GM10266 (cell line): ENCODE measurements at regions not wholly inside any gene's neighbourhood (a gene's known extent, or its start where the extent isn't known, plus 50 kb on each side); places are given as distances from the start of the nearest gene placed in this dataset.

Source experiments
- DNase-seq: peaks from one replicate; pipeline ENCODE4 v3.0.0; 2012; ENCODE audit errors: extremely low spot score
- CTCF ChIP-seq: IDR thresholded peaks from 2 replicates; pipeline ENCODE4 v1.5.1; 2012; ENCODE audit warnings: mild to moderate bottlenecking, low read depth; ENCODE audit not compliant: control insufficient read depth, insufficient read depth; ENCODE audit errors: missing control alignments

DNA sequence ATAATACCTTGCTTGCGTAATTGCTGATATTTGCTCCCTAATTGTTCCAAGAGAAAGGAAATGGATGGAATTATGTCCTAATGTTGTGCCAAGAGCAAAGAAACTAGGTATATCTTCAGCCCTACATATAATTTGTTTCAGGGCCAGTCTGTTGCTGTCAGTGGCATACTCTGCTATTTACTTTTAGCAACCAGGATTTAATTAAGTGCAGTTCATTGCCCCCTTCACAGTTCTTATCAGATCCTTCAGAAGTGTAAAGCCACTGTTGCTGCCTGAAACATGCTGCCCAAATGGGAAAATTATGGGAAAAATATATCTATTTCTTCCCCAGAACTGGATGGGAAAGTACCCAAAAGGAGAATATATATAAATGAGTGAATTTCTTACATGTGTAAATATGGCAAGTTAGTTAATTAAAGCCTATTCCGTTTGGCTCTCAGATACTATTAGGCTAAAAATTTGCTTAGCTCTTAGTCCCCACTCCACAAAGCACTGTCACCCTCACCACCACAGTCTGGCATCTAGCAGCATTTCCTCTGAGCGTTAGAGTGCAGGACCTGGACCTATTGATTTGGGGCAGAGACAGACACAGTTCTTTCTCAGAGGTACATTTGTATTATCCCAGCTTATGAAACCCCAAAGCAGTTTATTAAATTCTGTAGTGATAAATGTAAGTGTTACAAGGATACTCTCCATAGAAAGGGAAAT is 72.8 kb upstream of the DTNA start:
- no peak for DNase-seq
- TF ChIP-seq CTCF, result no peak

DNA sequence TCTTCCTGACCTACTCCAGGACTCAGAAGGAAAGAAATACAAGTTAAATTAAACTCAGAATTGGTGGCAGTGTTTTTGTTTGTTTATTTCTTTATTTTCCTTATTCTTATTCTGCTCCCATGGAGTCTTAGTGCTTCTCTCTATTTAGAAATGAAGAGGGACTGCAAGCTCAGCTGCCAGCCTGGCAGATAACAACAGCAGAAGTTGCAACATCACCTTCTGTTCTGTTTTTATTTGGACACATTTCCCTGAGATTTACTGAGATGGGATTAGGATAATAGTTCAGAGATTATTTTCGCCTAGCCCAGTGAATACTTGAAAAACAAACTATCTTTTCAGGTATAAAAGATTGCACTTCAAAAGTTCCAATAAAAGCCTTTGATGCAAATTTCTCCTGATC is 70.4 kb upstream of the DTNA start:
- TF ChIP-seq CTCF, result no peak
- no peak for DNase-seq

DNA sequence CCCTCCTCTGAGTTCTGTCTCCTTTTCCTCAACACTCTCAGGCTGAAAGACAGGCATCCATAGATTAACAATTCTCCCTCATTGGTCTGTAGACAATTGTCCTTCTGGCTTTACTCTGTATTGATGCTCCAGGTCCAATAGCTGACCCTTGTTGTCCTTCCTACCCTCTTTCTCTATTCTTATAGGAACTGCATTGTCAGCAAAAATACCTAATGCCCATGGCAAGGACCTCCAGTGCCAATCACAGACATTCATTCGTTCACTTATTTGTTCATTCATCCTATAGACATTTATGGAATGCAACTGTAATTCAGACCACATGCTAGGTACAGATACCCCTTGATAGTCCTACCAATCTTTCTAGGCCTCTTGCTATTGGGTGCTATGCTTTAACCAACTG is 69.8 kb upstream of the DTNA start:
- DNase-seq, result no peak
- TF ChIP-seq CTCF, result no peak

GRCh38 chr18:34643989-34644388 is 66.1 kb upstream of the DTNA start:
- no peak for TF ChIP-seq CTCF
- DNase-seq, result no peak

DNA sequence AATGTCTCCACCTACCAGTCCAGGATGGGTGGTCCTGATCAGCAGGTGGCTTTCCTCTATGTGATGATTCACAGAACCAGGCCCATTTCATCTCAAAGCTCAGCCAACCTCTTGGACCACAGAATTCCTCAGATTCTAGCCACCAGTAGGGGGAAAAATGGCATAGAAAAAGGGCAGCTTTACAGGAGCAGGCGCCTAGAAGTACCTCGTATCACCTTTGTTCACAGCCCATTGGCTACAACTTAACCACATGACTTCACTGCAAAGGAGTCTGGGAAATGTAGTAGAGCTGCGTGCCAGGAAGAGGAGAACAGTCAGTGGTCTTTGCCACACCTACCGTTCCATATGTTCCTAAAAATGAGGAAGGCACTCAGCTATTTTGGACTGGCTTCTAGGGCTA is 62.8 kb upstream of the DTNA start:
- TF ChIP-seq CTCF, result no peak
- no peak for DNase-seq

- TF ChIP-seq CTCF, result no peak
- no peak for DNase-seq
Measured at GRCh38 chr18:34648269-34648985, 61.7 kb upstream of the DTNA start.

GRCh38 chr18:34649080-34649479 is 61.0 kb upstream of the DTNA start:
- no peak for DNase-seq
- no peak for TF ChIP-seq CTCF
